B cell (primary cell): ENCODE measurements at regions not wholly inside any gene's neighbourhood (a gene's known extent, or its start where the extent isn't known, plus 50 kb on each side); places are given as distances from the start of the nearest gene placed in this dataset.

Experiments
- CTCF ChIP-seq: fragments of 200-600 bp; IDR thresholded peaks from one replicate; pipeline ENCODE4 v1.8.0; 2022; ENCODE audit warnings: antibody characterized with exemption, mild to moderate bottlenecking
- EZH2 ChIP-seq: IDR thresholded peaks from 2 replicates; pipeline ENCODE4 v1.6.1; 2012; ENCODE audit warnings: borderline replicate concordance, low read depth, mild to moderate bottlenecking, moderate library complexity, low read length; ENCODE audit not compliant: insufficient read depth, poor library complexity, severe bottlenecking

DNA sequence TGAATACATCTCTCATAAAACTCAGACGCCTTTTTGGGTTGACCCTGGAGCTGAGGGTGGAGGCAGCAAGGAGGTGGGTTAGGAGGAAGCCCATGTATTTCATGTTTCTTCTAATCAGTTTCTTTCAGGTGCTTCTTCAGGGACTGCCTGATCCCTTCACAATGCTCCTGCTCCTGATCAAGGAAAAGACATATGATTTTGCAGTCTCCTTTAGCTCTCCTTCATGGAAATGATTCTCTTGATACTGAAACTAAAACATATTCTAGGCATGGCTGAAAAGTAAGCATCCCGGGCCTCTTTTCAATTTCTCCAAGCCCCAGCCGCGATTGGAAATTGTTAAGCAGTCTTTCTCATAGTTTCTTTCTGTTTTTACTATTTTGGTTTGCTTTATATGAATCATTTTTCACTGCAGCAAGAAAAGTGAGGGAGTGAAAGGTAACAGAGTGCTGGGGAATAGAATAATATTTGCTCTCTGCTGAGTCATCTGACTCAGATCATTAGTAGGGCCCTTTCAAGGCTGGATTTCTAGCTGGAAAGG is 730.7 kb downstream of the CDH11 start:
- TF ChIP-seq CTCF = no peak
- TF ChIP-seq EZH2 = no peak
